ENCODE measurements at regions not wholly inside any gene's neighbourhood (a gene's known extent, or its start where the extent isn't known, plus 50 kb on each side); places are given as distances from the start of the nearest gene placed in this dataset.
"Not testable (repeated sequence)": the region's sequence is repeated elsewhere in the genome, so short reads cannot be mapped to it uniquely, and the experiment has no call there.

DNA sequence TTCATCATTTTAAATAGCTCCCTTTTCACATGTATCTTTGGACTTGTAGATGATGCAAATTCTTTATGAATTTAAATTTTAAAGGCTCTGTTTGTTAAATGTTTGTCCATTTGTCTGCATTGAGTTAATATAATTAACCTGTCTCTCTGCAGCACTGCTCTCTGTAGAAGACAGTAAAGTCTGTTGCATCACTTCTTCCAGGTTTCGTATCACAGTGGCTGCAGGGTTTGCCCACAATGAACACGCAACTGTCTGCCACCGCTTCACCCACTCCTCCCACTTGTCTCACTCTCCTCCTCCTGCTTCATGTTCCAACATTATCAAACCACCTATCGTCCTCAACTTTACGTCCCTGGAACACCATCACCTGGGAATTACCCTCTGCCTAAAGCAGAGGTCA is 231.3 kb upstream of the SLC30A5 start:
- no peak overlapping the region for H3K4me3 ChIP-seq (ENCODE audit: low read length in 3 of 3)
- H3K27me3 ChIP-seq (ENCODE audit: control insufficient read depth in 3 of 3, insufficient read depth in 3 of 3, low read length in 3 of 3) = peaks cover 0 to 4% (median 0%) of the 10 kb centered on the region in 3 donors
- H3K9ac ChIP-seq (ENCODE audit: low read depth in 1 of 3, low read length in 3 of 3) = no peak overlapping the region

DNA sequence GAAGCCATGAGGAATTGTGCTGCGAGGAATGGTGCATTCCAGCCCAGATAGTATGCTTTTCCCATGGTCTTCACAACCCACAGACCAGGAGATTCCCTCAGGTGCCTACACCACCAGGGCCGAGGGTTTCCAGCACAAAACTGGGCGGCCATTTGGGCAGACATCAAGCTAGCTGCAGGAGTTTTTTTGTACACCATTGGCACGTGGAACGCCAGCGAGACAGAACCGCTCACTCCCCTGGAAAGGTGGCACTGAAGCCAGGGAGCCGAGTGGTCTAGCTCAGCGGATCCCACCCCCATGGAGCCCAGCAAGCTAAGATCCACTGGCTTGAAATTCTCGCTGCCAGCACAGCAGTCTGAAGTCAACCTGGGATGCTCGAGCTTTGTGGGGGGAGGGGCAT is 228.6 kb upstream of the SLC30A5 start:
- not testable (repeated sequence) for H3K27me3 ChIP-seq (ENCODE audit: control insufficient read depth in 3 of 3, insufficient read depth in 3 of 3, low read length in 3 of 3); H3K4me3 ChIP-seq (ENCODE audit: low read length in 3 of 3); H3K36me3 ChIP-seq (ENCODE audit: control insufficient read depth in 3 of 3, insufficient read depth in 3 of 3, low read length in 3 of 3)

More for the DNA sequence above, 231.3 kb upstream of the SLC30A5 start:
- Histone ChIP-seq H3K27ac (ENCODE audit: low read depth, low read length) (no peak overlapping the region), H3K4me1 (ENCODE audit: control insufficient read depth in 3 of 3, insufficient read depth in 3 of 3, low read length in 3 of 3) (no peaks in the 10 kb centered on the region), H3K9me3 (ENCODE audit: control insufficient read depth in 3 of 3, low read length in 3 of 3) (no peaks in the 10 kb centered on the region), H3K36me3 (ENCODE audit: control insufficient read depth in 3 of 3, insufficient read depth in 3 of 3, low read length in 3 of 3) (no peaks in the 10 kb centered on the region)

DNA sequence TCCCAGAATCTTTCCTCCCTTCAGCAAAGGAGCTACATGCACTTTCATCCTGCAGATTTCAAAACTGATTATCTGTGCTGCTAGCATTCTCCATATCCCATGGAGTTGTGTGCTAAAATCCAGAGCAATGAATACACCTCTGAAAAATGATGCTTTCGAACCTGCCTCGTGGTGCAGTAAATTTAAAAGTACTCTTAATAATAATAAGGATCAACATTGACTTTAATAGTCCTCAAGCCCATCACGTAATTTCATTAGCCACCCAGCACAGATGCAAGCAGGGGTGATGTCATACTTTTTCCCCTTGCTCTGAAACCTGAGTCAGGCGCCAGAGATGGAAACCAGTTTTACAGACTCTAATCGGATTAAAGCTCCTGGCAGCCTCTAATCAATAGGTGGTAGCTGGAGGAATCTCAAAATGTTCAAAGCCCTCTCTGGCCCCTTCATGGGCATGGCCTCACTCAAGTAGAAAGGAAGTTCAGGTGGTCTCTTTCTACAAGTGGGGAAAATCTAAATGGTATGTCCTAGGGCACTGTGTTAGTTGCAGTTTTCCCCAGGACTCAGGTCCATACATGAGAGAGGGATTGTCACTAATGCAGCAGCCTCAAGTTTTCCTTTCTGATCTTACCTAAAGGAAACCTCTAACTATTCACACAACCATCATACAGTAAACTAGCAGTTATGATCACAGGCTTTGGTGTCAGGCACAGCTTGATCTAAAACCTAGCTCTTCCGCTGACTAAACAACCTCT is 221.6 kb upstream of the SLC30A5 start:
- H3K27me3 ChIP-seq (ENCODE audit: control insufficient read depth in 3 of 3, insufficient read depth in 3 of 3, low read length in 3 of 3) = no peaks in the 10 kb centered on the region
- H3K9ac ChIP-seq (ENCODE audit: low read depth in 1 of 3, low read length in 3 of 3) = no peak overlapping the region
- no peak overlapping the region for H3K4me3 ChIP-seq (ENCODE audit: low read length in 3 of 3)
- H3K27ac ChIP-seq (ENCODE audit: low read depth, low read length) = no peak overlapping the region
- no peaks in the 10 kb centered on the region for H3K9me3 ChIP-seq (ENCODE audit: control insufficient read depth in 3 of 3, low read length in 3 of 3)
- H3K4me1 ChIP-seq (ENCODE audit: control insufficient read depth in 3 of 3, insufficient read depth in 3 of 3, low read length in 3 of 3) = no peaks in the 10 kb centered on the region
- H3K36me3 ChIP-seq (ENCODE audit: control insufficient read depth in 3 of 3, insufficient read depth in 3 of 3, low read length in 3 of 3) = no peaks in the 10 kb centered on the region

More for the DNA sequence above, 228.6 kb upstream of the SLC30A5 start:
- H3K4me1 ChIP-seq (ENCODE audit: control insufficient read depth in 3 of 3, insufficient read depth in 3 of 3, low read length in 3 of 3); H3K9me3 ChIP-seq (ENCODE audit: control insufficient read depth in 3 of 3, low read length in 3 of 3); H3K27ac ChIP-seq (ENCODE audit: low read depth, low read length); H3K9ac ChIP-seq (ENCODE audit: low read depth in 1 of 3, low read length in 3 of 3): not testable (repeated sequence)

DNA sequence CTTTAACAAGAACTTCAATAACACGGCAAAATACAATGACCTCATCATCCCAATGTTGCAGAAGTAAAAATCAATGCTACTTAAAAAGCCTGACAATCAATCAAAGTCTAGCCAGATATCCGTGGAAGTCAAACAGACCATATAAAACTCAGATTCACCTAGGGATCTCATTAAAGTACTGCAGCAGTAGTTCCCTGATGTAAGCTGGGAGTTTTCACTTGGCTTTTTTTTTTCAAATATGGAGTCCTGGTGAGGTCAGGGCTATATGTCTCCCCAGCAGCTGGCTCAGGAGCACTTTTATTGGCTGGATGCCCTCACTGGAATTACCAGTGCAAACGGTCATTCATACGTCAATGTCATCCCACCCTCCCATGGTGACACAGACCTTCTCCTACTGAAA is 220.6 kb upstream of the SLC30A5 start:
- Histone ChIP-seq H3K27me3 (ENCODE audit: control insufficient read depth in 3 of 3, insufficient read depth in 3 of 3, low read length in 3 of 3) (no peaks in the 10 kb centered on the region), H3K36me3 (ENCODE audit: control insufficient read depth in 3 of 3, insufficient read depth in 3 of 3, low read length in 3 of 3) (no peaks in the 10 kb centered on the region), H3K4me1 (ENCODE audit: control insufficient read depth in 3 of 3, insufficient read depth in 3 of 3, low read length in 3 of 3) (no peaks in the 10 kb centered on the region), H3K4me3 (ENCODE audit: low read length in 3 of 3) (no peak overlapping the region), H3K9ac (ENCODE audit: low read depth in 1 of 3, low read length in 3 of 3) (no peak overlapping the region), H3K27ac (ENCODE audit: low read depth, low read length) (no peak overlapping the region), H3K9me3 (ENCODE audit: control insufficient read depth in 3 of 3, low read length in 3 of 3) (no peaks in the 10 kb centered on the region)

DNA sequence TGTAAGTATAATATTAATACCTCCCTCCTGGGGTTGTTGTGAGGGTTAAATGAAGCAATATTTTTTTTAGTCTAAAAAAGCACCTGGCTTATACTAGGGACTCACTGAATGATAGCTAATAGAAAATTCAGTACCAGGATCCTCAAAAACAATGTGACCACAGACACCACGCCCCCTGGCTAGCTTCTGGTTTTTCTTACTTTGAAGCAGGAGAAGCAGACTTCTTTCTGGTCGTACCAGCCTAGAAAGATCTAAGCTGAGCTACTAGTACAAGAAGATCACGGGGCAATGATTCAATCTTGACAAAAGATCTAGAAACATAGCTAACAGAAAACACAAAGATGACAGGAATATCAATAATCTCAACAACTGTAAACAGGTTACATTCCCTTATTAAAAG is 218.5 kb upstream of the SLC30A5 start:
- Histone ChIP-seq H3K4me1 (ENCODE audit: control insufficient read depth in 3 of 3, insufficient read depth in 3 of 3, low read length in 3 of 3) (no peaks in the 10 kb centered on the region), H3K27ac (ENCODE audit: low read depth, low read length) (no peak overlapping the region), H3K27me3 (ENCODE audit: control insufficient read depth in 3 of 3, insufficient read depth in 3 of 3, low read length in 3 of 3) (no peaks in the 10 kb centered on the region), H3K4me3 (ENCODE audit: low read length in 3 of 3) (no peak overlapping the region), H3K9me3 (ENCODE audit: control insufficient read depth in 3 of 3, low read length in 3 of 3) (no peaks in the 10 kb centered on the region), H3K36me3 (ENCODE audit: control insufficient read depth in 3 of 3, insufficient read depth in 3 of 3, low read length in 3 of 3) (no peaks in the 10 kb centered on the region), H3K9ac (ENCODE audit: low read depth in 1 of 3, low read length in 3 of 3) (no peak overlapping the region)

DNA sequence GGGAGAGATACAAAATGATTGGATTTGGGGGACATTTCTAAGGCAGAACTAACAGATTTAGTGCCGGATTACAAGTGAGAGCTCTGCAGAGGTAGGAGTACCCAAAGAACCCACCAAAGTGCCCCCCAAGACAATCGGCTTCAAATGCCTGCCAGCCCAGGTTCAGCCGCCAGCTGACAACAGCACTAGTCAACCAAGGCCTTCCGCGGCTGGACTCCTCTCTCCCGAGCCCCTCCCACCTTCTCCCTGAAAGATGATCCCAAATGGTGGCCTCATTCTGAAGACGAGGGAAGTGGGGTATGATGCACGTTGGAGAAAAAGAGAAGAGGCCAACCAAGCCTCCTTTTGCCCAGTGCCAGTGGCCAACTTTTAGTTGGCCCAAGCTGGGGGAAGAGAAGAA is 210.4 kb upstream of the SLC30A5 start:
- Histone ChIP-seq H3K9ac (ENCODE audit: low read depth in 1 of 3, low read length in 3 of 3) (no peak overlapping the region), H3K9me3 (ENCODE audit: control insufficient read depth in 3 of 3, low read length in 3 of 3) (no peaks in the 10 kb centered on the region), H3K4me3 (ENCODE audit: low read length in 3 of 3) (no peak overlapping the region), H3K4me1 (ENCODE audit: control insufficient read depth in 3 of 3, insufficient read depth in 3 of 3, low read length in 3 of 3) (no peaks in the 10 kb centered on the region), H3K27me3 (ENCODE audit: control insufficient read depth in 3 of 3, insufficient read depth in 3 of 3, low read length in 3 of 3) (no peaks in the 10 kb centered on the region), H3K36me3 (ENCODE audit: control insufficient read depth in 3 of 3, insufficient read depth in 3 of 3, low read length in 3 of 3) (no peaks in the 10 kb centered on the region), H3K27ac (ENCODE audit: low read depth, low read length) (no peak overlapping the region)

DNA sequence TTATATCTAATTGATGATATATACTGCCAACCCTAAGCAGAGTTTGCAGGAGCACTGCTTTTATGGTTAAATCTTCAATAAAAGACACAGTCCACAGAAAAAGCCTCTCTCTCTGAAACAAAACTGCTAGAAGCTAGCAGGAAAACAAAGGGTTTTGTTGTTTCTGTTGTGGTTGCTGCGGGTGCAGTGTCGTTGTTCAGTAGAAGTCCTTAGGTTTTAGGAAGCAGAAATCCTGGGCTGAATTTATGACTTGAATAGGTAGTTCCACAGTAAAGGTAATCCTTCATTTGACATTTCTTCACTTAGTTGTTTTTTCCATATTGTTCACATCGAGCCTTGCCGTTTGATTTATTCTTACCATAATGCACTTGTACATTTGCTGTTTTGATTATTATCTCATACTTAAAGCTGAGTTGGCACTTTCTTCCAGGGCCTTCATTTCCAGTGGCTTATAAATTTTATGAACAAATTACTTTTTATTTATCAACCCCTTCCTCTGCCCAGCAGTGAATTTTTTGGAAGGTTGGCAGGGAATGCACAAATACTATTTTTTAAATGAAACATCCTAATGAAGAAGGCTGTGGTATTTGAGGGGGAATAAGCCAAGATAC is 209.6 kb upstream of the SLC30A5 start:
- Histone ChIP-seq H3K36me3 (ENCODE audit: control insufficient read depth in 3 of 3, insufficient read depth in 3 of 3, low read length in 3 of 3) (no peaks in the 10 kb centered on the region), H3K9ac (ENCODE audit: low read depth in 1 of 3, low read length in 3 of 3) (no peak overlapping the region), H3K9me3 (ENCODE audit: control insufficient read depth in 3 of 3, low read length in 3 of 3) (no peaks in the 10 kb centered on the region), H3K27me3 (ENCODE audit: control insufficient read depth in 3 of 3, insufficient read depth in 3 of 3, low read length in 3 of 3) (no peaks in the 10 kb centered on the region), H3K4me1 (ENCODE audit: control insufficient read depth in 3 of 3, insufficient read depth in 3 of 3, low read length in 3 of 3) (no peaks in the 10 kb centered on the region), H3K27ac (ENCODE audit: low read depth, low read length) (no peak overlapping the region), H3K4me3 (ENCODE audit: low read length in 3 of 3) (no peak overlapping the region)

DNA sequence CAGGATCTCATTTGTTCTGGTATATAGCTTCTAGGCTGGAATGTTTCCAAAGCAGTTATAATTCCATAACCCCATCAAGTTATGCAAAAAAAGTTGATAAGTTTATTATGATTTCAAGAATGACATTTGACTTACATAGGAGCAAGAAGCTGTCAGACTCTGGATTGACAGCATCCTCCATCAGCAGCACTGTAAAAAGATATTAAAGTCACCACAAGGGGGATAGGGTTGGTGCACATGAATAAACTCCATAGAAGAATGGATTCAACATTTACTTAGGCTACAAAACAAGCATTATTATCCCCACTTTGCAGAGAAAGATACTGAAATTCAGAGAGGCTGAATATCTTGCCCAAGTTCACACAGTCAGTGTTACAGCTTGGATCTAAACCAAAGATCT is 208.9 kb upstream of the SLC30A5 start:
- no peak overlapping the region for H3K9ac ChIP-seq (ENCODE audit: low read depth in 1 of 3, low read length in 3 of 3)
- H3K36me3 ChIP-seq (ENCODE audit: control insufficient read depth in 3 of 3, insufficient read depth in 3 of 3, low read length in 3 of 3) = no peaks in the 10 kb centered on the region
- H3K9me3 ChIP-seq (ENCODE audit: control insufficient read depth in 3 of 3, low read length in 3 of 3) = no peaks in the 10 kb centered on the region
- no peak overlapping the region for H3K27ac ChIP-seq (ENCODE audit: low read depth, low read length)
- H3K27me3 ChIP-seq (ENCODE audit: control insufficient read depth in 3 of 3, insufficient read depth in 3 of 3, low read length in 3 of 3) = no peaks in the 10 kb centered on the region
- H3K4me1 ChIP-seq (ENCODE audit: control insufficient read depth in 3 of 3, insufficient read depth in 3 of 3, low read length in 3 of 3) = no peaks in the 10 kb centered on the region
- H3K4me3 ChIP-seq (ENCODE audit: low read length in 3 of 3) = no peak overlapping the region

DNA sequence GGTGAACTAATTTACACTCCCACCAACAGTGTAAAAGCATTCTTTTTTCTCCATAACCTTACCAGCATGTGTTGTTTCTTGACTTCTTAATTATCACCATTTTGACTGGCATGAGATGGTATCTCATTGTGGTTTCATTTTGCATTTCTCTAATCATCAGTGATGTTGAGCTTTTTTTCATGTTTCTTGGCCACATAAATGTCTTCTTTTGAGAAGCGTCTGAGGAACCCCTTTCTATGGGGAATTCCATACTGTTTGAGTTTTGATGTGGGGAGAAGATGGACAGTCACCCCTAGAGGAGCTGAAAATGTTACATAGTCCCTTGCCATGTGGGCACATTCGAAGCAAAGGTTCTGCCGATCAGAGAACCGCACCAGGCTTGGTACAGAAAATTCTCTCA is 207.0 kb upstream of the SLC30A5 start:
- Histone ChIP-seq H3K27me3 (ENCODE audit: control insufficient read depth in 3 of 3, insufficient read depth in 3 of 3, low read length in 3 of 3) (no peaks in the 10 kb centered on the region), H3K36me3 (ENCODE audit: control insufficient read depth in 3 of 3, insufficient read depth in 3 of 3, low read length in 3 of 3) (no peaks in the 10 kb centered on the region), H3K9ac (ENCODE audit: low read depth in 1 of 3, low read length in 3 of 3) (no peak overlapping the region), H3K4me1 (ENCODE audit: control insufficient read depth in 3 of 3, insufficient read depth in 3 of 3, low read length in 3 of 3) (no peaks in the 10 kb centered on the region), H3K9me3 (ENCODE audit: control insufficient read depth in 3 of 3, low read length in 3 of 3) (no peaks in the 10 kb centered on the region), H3K27ac (ENCODE audit: low read depth, low read length) (no peak overlapping the region), H3K4me3 (ENCODE audit: low read length in 3 of 3) (no peak overlapping the region)

DNA sequence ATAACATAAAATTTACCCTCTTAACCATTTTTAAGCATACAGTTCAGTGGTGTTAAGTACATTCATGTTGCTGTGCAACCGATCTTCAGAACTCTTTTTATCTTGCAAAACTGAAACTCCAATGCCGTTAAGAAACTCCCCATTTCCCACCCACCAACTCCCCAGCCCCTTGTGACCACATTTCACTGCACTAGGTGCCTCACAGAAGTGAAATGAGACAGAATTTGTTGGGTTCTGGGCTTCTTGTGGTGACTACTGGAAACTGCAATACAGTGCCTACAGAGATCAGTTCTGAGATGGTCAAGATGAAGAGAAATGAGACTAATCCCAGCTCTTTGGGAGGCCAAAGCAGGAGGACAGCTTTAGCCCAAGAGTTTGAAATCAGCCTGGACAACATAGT is 202.1 kb upstream of the SLC30A5 start:
- Histone ChIP-seq H3K4me3 (ENCODE audit: low read length in 3 of 3) (no peak overlapping the region), H3K9me3 (ENCODE audit: control insufficient read depth in 3 of 3, low read length in 3 of 3) (no peaks in the 10 kb centered on the region), H3K36me3 (ENCODE audit: control insufficient read depth in 3 of 3, insufficient read depth in 3 of 3, low read length in 3 of 3) (no peaks in the 10 kb centered on the region), H3K9ac (ENCODE audit: low read depth in 1 of 3, low read length in 3 of 3) (no peak overlapping the region), H3K4me1 (ENCODE audit: control insufficient read depth in 3 of 3, insufficient read depth in 3 of 3, low read length in 3 of 3) (no peaks in the 10 kb centered on the region), H3K27me3 (ENCODE audit: control insufficient read depth in 3 of 3, insufficient read depth in 3 of 3, low read length in 3 of 3) (no peaks in the 10 kb centered on the region), H3K27ac (ENCODE audit: low read depth, low read length) (no peak overlapping the region)

All from skeletal muscle tissue (tissue), 3 donors.